ENCODE measurements at regions not wholly inside any gene's neighbourhood (a gene's known extent, or its start where the extent isn't known, plus 50 kb on each side); places are given as distances from the start of the nearest gene placed in this dataset.

- TF ChIP-seq CTCF (IDR thresholded peaks at IDR 0.05; ENCODE audit: borderline replicate concordance, insufficient read depth, low read depth, low read length): no peak
- H3K4me3 ChIP-seq (ENCODE audit: low read depth, low read length): no peak overlapping the region
Observed at GRCh38 chr22:49046546-49047361, 780.9 kb downstream of the BRD1 start.

- TF ChIP-seq CTCF (IDR thresholded peaks at IDR 0.05; ENCODE audit: borderline replicate concordance, insufficient read depth, low read depth, low read length): no peak
- H3K4me3 ChIP-seq (ENCODE audit: low read depth, low read length): no peak overlapping the region
Observed at GRCh38 chr22:49046000-49046545, 781.6 kb downstream of the BRD1 start.

GRCh38 chr22:49045276-49045675, 782.4 kb downstream of the BRD1 start:
- TF ChIP-seq CTCF (IDR thresholded peaks at IDR 0.05; ENCODE audit: borderline replicate concordance, insufficient read depth, low read depth, low read length): no peak
- no peak overlapping the region for H3K4me3 ChIP-seq (ENCODE audit: low read depth, low read length)

- H3K4me3 ChIP-seq (ENCODE audit: low read depth, low read length): no peak overlapping the region
- TF ChIP-seq CTCF (IDR thresholded peaks at IDR 0.05; ENCODE audit: borderline replicate concordance, insufficient read depth, low read depth, low read length): no peak
Observed at GRCh38 chr22:49044776-49045175, 782.9 kb downstream of the BRD1 start.

- TF ChIP-seq CTCF (IDR thresholded peaks at IDR 0.05; ENCODE audit: borderline replicate concordance, insufficient read depth, low read depth, low read length): no peak
- no peak overlapping the region for H3K4me3 ChIP-seq (ENCODE audit: low read depth, low read length)
Observed at GRCh38 chr22:49044091-49044490, 783.6 kb downstream of the BRD1 start.

- H3K4me3 ChIP-seq (ENCODE audit: low read depth, low read length): no peak overlapping the region
- TF ChIP-seq CTCF (IDR thresholded peaks at IDR 0.05; ENCODE audit: borderline replicate concordance, insufficient read depth, low read depth, low read length): no peak
Observed at GRCh38 chr22:49042877-49043859, 784.5 kb downstream of the BRD1 start.
